ENCODE measurements at regions not wholly inside any gene's neighbourhood (a gene's known extent, or its start where the extent isn't known, plus 50 kb on each side); places are given as distances from the start of the nearest gene placed in this dataset.
A peak's percentile ranks its signal among the peaks of the same experiment; 100 is the strongest.

GRCh38 chr13:82766732-82767321 is 1115.4 kb downstream of the SLITRK1 start:
- no peak for DNase-seq

- peak; percentile 58 to 62 for DNase-seq
Observed at GRCh38 chr13:82758044-82758443, 1124.2 kb downstream of the SLITRK1 start.

- no peak for DNase-seq
Observed at GRCh38 chr13:82751206-82751605, 1131.1 kb downstream of the SLITRK1 start.

GRCh38 chr13:82749551-82749950 is 1132.7 kb downstream of the SLITRK1 start:
- no peak for DNase-seq

- no peak for DNase-seq
Observed at GRCh38 chr13:82747958-82748357, 1134.3 kb downstream of the SLITRK1 start.

- DNase-seq, result no peak
Observed at GRCh38 chr13:82747291-82747690, 1135.0 kb downstream of the SLITRK1 start.

- DNase-seq, result no peak
Observed at GRCh38 chr13:82740442-82740841, 1141.8 kb downstream of the SLITRK1 start.

- peak in 1 of 2 experiments; percentile 3 for DNase-seq
Observed at GRCh38 chr13:82739881-82740280, 1142.4 kb downstream of the SLITRK1 start.

GRCh38 chr13:82729401-82729800 is 1152.9 kb downstream of the SLITRK1 start:
- DNase-seq, result no peak

- no peak for DNase-seq
Observed at GRCh38 chr13:82720986-82721385, 1161.3 kb downstream of the SLITRK1 start.

GRCh38 chr13:82719987-82720386 is 1162.3 kb downstream of the SLITRK1 start:
- DNase-seq, result no peak

- DNase-seq, result peak; percentile 3 to 34
Observed at GRCh38 chr13:82717249-82717648, 1165.0 kb downstream of the SLITRK1 start.

GRCh38 chr13:82713687-82714405 is 1168.4 kb downstream of the SLITRK1 start:
- DNase-seq, result peak; percentile 16 to 78

- DNase-seq, result no peak
Observed at GRCh38 chr13:82702513-82702912, 1179.8 kb downstream of the SLITRK1 start.

GRCh38 chr13:82701020-82701419 is 1181.3 kb downstream of the SLITRK1 start:
- no peak for DNase-seq

- DNase-seq, result no peak
Observed at GRCh38 chr13:82698941-82699340, 1183.3 kb downstream of the SLITRK1 start.

- no peak for DNase-seq
Observed at GRCh38 chr13:82698383-82698782, 1183.9 kb downstream of the SLITRK1 start.

GRCh38 chr13:82693607-82694006 is 1188.7 kb downstream of the SLITRK1 start:
- no peak for DNase-seq

GRCh38 chr13:82688400-82688994 is 1193.8 kb downstream of the SLITRK1 start:
- DNase-seq, result no peak

- no peak for DNase-seq
Observed at GRCh38 chr13:82687884-82688283, 1194.4 kb downstream of the SLITRK1 start.

GRCh38 chr13:82681535-82681934 is 1200.7 kb downstream of the SLITRK1 start:
- DNase-seq, result no peak

- DNase-seq, result no peak
Observed at GRCh38 chr13:82678052-82678451, 1204.2 kb downstream of the SLITRK1 start.

- no peak for DNase-seq
Observed at GRCh38 chr13:82675024-82675423, 1207.2 kb downstream of the SLITRK1 start.

- DNase-seq, result no peak
Observed at GRCh38 chr13:82674546-82674945, 1207.7 kb downstream of the SLITRK1 start.

Measured in NCI-H524 (cell line).